A673 (cell line): ENCODE measurements at regions not wholly inside any gene's neighbourhood (a gene's known extent, or its start where the extent isn't known, plus 50 kb on each side); places are given as distances from the start of the nearest gene placed in this dataset.
"Not testable (repeated sequence)": the region's sequence is repeated elsewhere in the genome, so short reads cannot be mapped to it uniquely, and the experiment has no call there.

Experiments used
- CTCF ChIP-seq: fragments of 300-800, 200-600 bp; sonication (generic); conservative IDR thresholded peaks from 2 replicates; pipeline ENCODE4 v1.5.1; 2017; ENCODE audit warnings: low read depth, mild to moderate bottlenecking, antibody characterized with exemption, low read length, moderate library complexity, mixed read lengths
- EZH2 ChIP-seq: fragments of 200-600 bp; sonication (generic); IDR thresholded peaks from 2 replicates; pipeline ENCODE4 v1.6.1; 2017; ENCODE audit warnings: borderline replicate concordance, low read depth, mild to moderate bottlenecking, mixed read lengths, antibody characterized with exemption, low read length; ENCODE audit not compliant: poor library complexity, severe bottlenecking

GRCh38 chr2:131833367-131834202 lies 305.9 kb downstream of the CCDC74A start:
- TF ChIP-seq EZH2, CTCF: not testable (repeated sequence)
